Endothelial cell (in vitro differentiated cells): ENCODE measurements at regions not wholly inside any gene's neighbourhood (a gene's known extent, or its start where the extent isn't known, plus 50 kb on each side); places are given as distances from the start of the nearest gene placed in this dataset.
A peak's percentile ranks its signal among the peaks of the same experiment; 100 is the strongest.
"Not testable (repeated sequence)": the region's sequence is repeated elsewhere in the genome, so short reads cannot be mapped to it uniquely, and the experiment has no call there.

Experiments used
- DNase-seq: peaks from one replicate; pipeline ENCODE4 v3.0.0; 2021; ENCODE audit warnings: low spot score
- H3K27ac Mint-ChIP-seq: one replicate; pipeline ENCODE4 v1.8.0; 2021; ENCODE audit warnings: mixed read lengths, inconsistent platforms; ENCODE audit not compliant: unreplicated experiment
- H3K27me3 Mint-ChIP-seq: one replicate; pipeline ENCODE4 v1.8.0; 2021; ENCODE audit warnings: mild to moderate bottlenecking, moderate library complexity, mixed read lengths, inconsistent platforms; ENCODE audit not compliant: unreplicated experiment
- H3K36me3 Mint-ChIP-seq: one replicate; pipeline ENCODE4 v1.8.0; 2021; ENCODE audit warnings: mild to moderate bottlenecking, low read depth, mixed read lengths, inconsistent platforms; ENCODE audit not compliant: unreplicated experiment
- H3K4me1 Mint-ChIP-seq: one replicate; pipeline ENCODE4 v1.8.0; 2021; ENCODE audit warnings: mild to moderate bottlenecking, mixed read lengths, inconsistent platforms; ENCODE audit not compliant: unreplicated experiment
- H3K4me3 Mint-ChIP-seq: one replicate; pipeline ENCODE4 v1.8.0; 2021; ENCODE audit warnings: mild to moderate bottlenecking, mixed read lengths, inconsistent platforms; ENCODE audit not compliant: unreplicated experiment
- H3K9me3 Mint-ChIP-seq: one replicate; pipeline ENCODE4 v1.8.0; 2021; ENCODE audit warnings: mixed read lengths, inconsistent platforms; ENCODE audit not compliant: unreplicated experiment
- TF ChIP-seq, protein P1 (sequence below): fragments of 200-600 bp; sonication (generic); IDR thresholded peaks from one replicate; pipeline ENCODE4 v1.5.0; 2021; ENCODE audit warnings: antibody characterized with exemption; ENCODE audit not compliant: unreplicated experiment

GRCh38 chr7:131040467-131040932, 287.2 kb upstream of the MKLN1 start:
- Mint-ChIP-seq H3K27me3 (no peaks in the 10 kb centered on the region), H3K4me3 (no peak overlapping the region), H3K9me3 (no peaks in the 10 kb centered on the region), H3K4me1 (peaks cover 2% of the 10 kb centered on the region), H3K27ac (no peak overlapping the region), H3K36me3 (no peaks in the 10 kb centered on the region)
- TF ChIP-seq, protein P1, sequence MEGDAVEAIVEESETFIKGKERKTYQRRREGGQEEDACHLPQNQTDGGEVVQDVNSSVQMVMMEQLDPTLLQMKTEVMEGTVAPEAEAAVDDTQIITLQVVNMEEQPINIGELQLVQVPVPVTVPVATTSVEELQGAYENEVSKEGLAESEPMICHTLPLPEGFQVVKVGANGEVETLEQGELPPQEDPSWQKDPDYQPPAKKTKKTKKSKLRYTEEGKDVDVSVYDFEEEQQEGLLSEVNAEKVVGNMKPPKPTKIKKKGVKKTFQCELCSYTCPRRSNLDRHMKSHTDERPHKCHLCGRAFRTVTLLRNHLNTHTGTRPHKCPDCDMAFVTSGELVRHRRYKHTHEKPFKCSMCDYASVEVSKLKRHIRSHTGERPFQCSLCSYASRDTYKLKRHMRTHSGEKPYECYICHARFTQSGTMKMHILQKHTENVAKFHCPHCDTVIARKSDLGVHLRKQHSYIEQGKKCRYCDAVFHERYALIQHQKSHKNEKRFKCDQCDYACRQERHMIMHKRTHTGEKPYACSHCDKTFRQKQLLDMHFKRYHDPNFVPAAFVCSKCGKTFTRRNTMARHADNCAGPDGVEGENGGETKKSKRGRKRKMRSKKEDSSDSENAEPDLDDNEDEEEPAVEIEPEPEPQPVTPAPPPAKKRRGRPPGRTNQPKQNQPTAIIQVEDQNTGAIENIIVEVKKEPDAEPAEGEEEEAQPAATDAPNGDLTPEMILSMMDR = peak; percentile 90
- peak; percentile 59 for DNase-seq

DNA sequence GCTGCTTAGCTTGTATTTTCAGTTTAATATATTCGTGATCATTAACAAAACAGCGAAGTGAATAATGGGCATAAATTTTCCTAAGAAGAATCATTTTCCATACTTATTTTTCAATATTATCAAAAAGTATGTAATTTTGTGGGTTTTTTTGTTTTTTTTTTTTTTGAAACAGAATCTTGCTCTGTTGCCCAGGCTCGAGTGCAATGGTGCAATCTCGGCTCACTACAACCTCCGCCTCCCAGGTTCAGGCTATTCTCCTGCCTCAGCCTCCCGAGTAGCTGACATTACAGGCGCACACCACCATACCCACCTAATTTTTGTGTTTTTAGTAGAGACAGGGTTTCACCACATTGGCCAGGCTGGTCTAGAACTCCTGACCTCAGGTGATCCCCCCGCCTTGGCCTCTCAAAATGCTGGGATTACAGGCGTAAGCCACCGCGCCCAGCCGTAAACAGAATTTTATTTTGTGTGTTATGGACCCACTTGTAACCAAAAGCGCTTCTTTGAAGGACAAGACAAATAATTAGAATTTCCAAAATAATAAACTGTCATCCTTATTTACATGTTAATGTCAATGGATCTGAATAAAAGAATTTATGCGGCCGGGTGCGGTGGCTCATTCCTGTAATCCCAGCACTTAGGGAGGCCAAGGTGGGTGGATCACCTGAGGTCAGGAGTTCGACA, 286.5 kb upstream of the MKLN1 start:
- H3K4me3 Mint-ChIP-seq, H3K27me3 Mint-ChIP-seq, DNase-seq, H3K9me3 Mint-ChIP-seq, H3K4me1 Mint-ChIP-seq, H3K27ac Mint-ChIP-seq, H3K36me3 Mint-ChIP-seq: not testable (repeated sequence)

- Mint-ChIP-seq H3K4me3 (no peak overlapping the region), H3K4me1 (peaks cover 2% of the 10 kb centered on the region), H3K9me3 (no peaks in the 10 kb centered on the region), H3K36me3 (no peaks in the 10 kb centered on the region), H3K27ac (no peak overlapping the region), H3K27me3 (no peaks in the 10 kb centered on the region)
- TF ChIP-seq, protein P1 = no peak
- no peak for DNase-seq
Measured at GRCh38 chr7:131042269-131043160, 285.2 kb upstream of the MKLN1 start.

- DNase-seq = no peak
- Mint-ChIP-seq H3K36me3 (peaks cover 2% of the 10 kb centered on the region), H3K27me3 (peaks cover 1% of the 10 kb centered on the region), H3K9me3 (no peaks in the 10 kb centered on the region), H3K4me1 (peaks cover 1% of the 10 kb centered on the region), H3K27ac (no peak overlapping the region), H3K4me3 (no peak overlapping the region)
- TF ChIP-seq, protein P1 = no peak
Measured at GRCh38 chr7:131045526-131045925, 282.1 kb upstream of the MKLN1 start.

GRCh38 chr7:131046246-131046645, 281.4 kb upstream of the MKLN1 start:
- H3K27ac Mint-ChIP-seq = no peak overlapping the region
- H3K36me3 Mint-ChIP-seq = peaks cover 4% of the 10 kb centered on the region
- no peaks in the 10 kb centered on the region for H3K9me3 Mint-ChIP-seq
- H3K4me1 Mint-ChIP-seq = no peaks in the 10 kb centered on the region
- no peak overlapping the region for H3K4me3 Mint-ChIP-seq
- TF ChIP-seq, protein P1 = no peak
- no peak for DNase-seq
- peaks cover 1% of the 10 kb centered on the region for H3K27me3 Mint-ChIP-seq
